Hepatocyte (in vitro differentiated cells): ENCODE measurements at regions not wholly inside any gene's neighbourhood (a gene's known extent, or its start where the extent isn't known, plus 50 kb on each side); places are given as distances from the start of the nearest gene placed in this dataset.

ENCODE experiments used
- CTCF ChIP-seq: fragments of 200-600 bp; sonication (generic); IDR thresholded peaks from 2 replicates; pipeline ENCODE4 v1.5.1; 2016; ENCODE audit warnings: antibody characterized with exemption, mild to moderate bottlenecking; ENCODE audit not compliant: poor library complexity
- EZH2 ChIP-seq: fragments of 200-600 bp; sonication (generic); IDR thresholded peaks from 2 replicates; pipeline ENCODE4 v1.6.1; 2016; ENCODE audit warnings: antibody characterized with exemption, mild to moderate bottlenecking, borderline replicate concordance
- EZH2phosphoT487 ChIP-seq: fragments of 200-600 bp; sonication (generic); IDR thresholded peaks from one replicate; pipeline ENCODE4 v1.6.1; 2018; ENCODE audit warnings: antibody characterized with exemption, mild to moderate bottlenecking, low read depth, moderate library complexity; ENCODE audit not compliant: unreplicated experiment, severe bottlenecking

DNA sequence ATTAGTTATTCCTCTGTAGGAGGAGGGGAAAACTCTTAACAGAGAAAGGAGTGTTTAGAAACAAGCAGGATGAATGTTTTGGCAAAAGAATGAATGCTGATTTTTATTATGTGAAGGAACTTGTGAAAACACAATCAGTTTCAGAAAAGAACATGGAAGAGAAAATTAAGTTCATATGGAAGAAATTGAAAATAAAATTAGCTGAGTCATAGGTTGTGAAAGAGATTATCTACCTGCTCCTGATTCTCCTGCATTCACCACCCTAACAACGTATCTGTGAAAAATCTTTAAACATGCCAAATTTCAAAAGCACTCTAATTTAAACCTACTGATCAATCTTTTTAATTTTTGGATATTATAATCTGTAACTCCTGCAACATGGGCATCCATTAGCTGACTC lies 227.3 kb upstream of the RSPO3 start:
- no peak for TF ChIP-seq CTCF
- no peak for TF ChIP-seq EZH2phosphoT487
- TF ChIP-seq EZH2: no peak
